ENCODE measurements at regions not wholly inside any gene's neighbourhood (a gene's known extent, or its start where the extent isn't known, plus 50 kb on each side); places are given as distances from the start of the nearest gene placed in this dataset.

DNA sequence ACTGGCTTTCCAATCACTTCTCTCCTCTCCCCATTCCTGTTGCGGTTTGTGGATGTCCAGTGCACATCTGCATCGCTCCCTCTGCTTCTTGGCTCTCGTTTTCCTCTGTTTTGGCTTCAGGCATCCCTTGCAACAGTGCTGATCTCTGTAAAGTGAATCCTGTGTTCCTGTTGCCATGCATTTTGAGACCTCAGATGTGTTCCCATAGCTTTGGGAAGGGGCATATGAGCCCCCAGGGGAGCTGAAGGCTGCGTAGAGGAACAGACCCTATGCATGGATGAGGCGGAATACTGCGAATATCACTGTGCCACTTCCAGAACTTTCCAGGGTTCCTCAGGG is 168.4 kb upstream of the HAAO start:
- TF ChIP-seq, protein P1, sequence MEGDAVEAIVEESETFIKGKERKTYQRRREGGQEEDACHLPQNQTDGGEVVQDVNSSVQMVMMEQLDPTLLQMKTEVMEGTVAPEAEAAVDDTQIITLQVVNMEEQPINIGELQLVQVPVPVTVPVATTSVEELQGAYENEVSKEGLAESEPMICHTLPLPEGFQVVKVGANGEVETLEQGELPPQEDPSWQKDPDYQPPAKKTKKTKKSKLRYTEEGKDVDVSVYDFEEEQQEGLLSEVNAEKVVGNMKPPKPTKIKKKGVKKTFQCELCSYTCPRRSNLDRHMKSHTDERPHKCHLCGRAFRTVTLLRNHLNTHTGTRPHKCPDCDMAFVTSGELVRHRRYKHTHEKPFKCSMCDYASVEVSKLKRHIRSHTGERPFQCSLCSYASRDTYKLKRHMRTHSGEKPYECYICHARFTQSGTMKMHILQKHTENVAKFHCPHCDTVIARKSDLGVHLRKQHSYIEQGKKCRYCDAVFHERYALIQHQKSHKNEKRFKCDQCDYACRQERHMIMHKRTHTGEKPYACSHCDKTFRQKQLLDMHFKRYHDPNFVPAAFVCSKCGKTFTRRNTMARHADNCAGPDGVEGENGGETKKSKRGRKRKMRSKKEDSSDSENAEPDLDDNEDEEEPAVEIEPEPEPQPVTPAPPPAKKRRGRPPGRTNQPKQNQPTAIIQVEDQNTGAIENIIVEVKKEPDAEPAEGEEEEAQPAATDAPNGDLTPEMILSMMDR (IDR thresholded peaks at IDR 0.05; ENCODE audit: control extremely low read depth, extremely low read depth, low read depth, missing control alignments), result no peak
- ChIA-PET POLR2A (no interaction called here), CTCF (interaction anchor here (2.1 kb wide), 1 partner anchor 14 kb away, joined by 6 read pairs; no protein-coding TSS in a partner anchor)
- no peak for DNase-seq (ENCODE audit: extremely low spot score)

DNA sequence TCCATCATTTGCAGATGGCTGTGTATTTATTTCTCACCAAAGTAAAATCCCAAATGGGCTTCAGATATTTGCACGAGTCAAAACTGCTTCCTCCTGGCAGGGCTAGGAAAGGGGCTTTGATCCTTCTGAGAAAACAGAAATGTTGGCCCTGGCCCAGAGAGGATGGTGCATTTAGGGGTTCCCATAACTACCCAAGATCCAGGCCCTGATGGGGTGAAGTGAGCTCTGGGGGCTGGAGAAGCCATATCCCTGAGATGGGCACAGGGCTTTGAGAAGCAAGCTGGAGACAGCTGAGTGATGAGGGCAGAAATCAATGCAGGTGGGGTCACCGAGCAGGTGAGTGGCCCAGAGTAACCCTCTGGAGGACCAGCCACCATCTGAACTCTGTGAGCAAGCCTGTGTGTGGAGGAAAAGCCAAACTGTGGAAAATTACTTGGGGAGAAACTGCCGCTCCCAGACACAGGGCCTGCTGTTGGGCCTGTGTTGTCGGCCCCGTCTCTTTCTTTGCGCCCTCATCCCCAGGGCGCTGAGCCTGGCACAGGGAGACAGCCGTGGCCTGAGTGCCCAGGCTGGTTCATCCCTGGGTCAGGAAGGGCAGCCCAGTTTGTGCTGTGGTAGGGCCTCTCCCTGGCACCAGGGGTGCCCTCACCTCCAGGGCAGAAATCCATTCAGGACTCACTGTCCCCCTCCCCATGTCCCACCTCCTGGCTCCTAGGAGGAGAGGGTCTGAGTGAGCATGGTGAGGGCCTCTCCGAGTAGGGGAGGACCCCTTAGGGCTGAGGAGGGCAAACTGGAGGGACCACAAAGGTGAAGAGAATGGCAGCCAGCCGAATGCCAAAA is 167.8 kb upstream of the HAAO start:
- CTCF ChIA-PET, result interaction anchor here (1.0 to 2.1 kb wide), 2 partner anchors 13 to 15 kb away, joined by 3 to 6 read pairs; no protein-coding TSS in a partner anchor
- POLR2A ChIA-PET, result no interaction called here
- DNase-seq (ENCODE audit: extremely low spot score), result no peak
- TF ChIP-seq, protein P1 (IDR thresholded peaks at IDR 0.05; ENCODE audit: control extremely low read depth, extremely low read depth, low read depth, missing control alignments), result no peak

DNA sequence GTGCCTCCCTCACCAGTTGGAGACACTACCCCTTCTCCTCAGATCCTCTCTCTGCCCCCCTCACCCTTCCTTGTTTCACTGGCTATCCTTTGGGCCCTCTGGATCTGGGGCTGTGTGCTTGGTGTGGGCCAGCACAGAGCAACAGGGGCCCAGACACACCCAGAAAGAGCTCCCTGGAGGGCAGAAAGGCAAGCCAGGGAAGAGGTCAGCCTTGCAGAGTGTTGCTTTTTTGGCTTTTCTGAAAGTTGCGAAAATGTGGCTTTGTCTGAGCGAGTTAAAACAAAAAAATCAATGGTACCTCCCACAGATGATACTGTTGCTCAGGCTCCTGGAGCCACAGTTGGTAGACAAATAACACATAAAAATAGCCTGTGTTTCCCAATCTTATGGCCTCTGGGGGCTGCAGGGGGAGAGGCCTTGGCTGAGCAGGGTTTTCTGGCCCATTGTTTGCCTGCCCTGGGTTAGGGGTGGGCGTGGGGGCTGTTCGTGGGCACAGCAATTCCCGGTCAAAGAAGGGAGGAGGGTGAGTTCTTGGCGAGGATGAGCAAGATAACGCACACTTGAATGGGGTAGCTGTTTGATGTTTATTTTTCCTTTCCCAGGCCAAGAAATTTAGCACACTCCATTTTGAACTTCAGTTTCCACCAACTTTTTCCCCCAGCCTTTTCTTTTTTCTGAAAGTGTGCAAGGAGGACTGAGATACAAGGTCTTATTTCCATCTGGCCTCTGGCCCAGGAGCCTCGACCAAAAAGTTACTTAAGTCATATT is 167.0 kb upstream of the HAAO start:
- no peak for DNase-seq (ENCODE audit: extremely low spot score)
- POLR2A ChIA-PET, result no interaction called here
- TF ChIP-seq, protein P1 (IDR thresholded peaks at IDR 0.05; ENCODE audit: control extremely low read depth, extremely low read depth, low read depth, missing control alignments), result no peak
- CTCF ChIA-PET, result interaction anchor here (1.0 to 2.1 kb wide), 2 partner anchors 12 to 16 kb away, joined by 3 to 6 read pairs; no protein-coding TSS in a partner anchor

DNA sequence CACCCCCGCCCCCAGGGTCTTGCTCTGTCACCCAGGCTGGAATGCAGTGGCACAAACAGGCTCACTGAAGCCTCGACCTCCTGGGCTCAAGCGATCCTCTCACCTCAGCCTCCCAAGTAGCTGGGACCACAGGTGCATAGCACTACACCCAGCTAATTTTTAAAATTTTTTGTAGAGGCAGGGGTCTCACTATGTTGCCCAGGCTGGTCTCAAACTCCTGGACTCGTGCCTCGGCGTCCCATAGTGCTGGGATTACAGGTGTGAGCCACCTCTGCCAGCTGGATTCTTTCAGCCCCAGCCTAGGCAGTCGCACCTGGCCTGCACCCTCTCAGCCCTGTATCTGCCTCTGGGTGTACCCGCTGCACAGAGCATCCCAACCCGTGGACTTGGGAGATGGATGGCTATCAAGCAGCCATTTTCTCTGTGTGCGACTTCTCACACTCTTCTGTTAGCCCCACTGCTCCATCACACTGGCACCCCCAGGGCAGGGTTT is 166.4 kb upstream of the HAAO start:
- no peak for DNase-seq (ENCODE audit: extremely low spot score)
- ChIA-PET CTCF (no interaction called here), POLR2A (no interaction called here)
- TF ChIP-seq, protein P1 (IDR thresholded peaks at IDR 0.05; ENCODE audit: control extremely low read depth, extremely low read depth, low read depth, missing control alignments), result no peak

DNA sequence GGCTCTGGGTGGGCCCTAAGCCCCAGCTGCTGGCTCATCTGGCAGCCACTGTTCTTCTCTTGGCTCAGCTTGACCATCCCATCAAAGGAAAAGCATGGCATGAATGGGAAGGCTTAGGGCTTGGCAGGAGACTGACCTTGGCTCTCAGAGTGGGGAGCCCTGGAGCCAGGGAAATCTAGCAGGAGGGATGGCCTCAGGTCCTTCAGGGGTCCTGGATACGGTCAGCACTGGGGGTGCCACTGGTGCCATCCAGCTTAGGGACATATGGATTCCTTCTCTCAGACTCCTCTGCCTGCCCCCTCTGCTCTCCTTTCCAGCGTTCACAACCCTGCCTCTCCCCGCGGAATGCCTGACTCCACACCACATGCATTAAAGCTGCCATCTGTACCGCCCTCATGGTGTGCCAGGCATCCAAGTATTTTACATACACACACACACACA is 165.5 kb upstream of the HAAO start:
- TF ChIP-seq, protein P1 (IDR thresholded peaks at IDR 0.05; ENCODE audit: control extremely low read depth, extremely low read depth, low read depth, missing control alignments), result no peak
- no peak for DNase-seq (ENCODE audit: extremely low spot score)
- ChIA-PET POLR2A (no interaction called here), CTCF (interaction anchor here (0.9 to 2.9 kb wide), 2 partner anchors 11 to 98 kb away, joined by 3 to 13 read pairs; no protein-coding TSS in a partner anchor)

DNA sequence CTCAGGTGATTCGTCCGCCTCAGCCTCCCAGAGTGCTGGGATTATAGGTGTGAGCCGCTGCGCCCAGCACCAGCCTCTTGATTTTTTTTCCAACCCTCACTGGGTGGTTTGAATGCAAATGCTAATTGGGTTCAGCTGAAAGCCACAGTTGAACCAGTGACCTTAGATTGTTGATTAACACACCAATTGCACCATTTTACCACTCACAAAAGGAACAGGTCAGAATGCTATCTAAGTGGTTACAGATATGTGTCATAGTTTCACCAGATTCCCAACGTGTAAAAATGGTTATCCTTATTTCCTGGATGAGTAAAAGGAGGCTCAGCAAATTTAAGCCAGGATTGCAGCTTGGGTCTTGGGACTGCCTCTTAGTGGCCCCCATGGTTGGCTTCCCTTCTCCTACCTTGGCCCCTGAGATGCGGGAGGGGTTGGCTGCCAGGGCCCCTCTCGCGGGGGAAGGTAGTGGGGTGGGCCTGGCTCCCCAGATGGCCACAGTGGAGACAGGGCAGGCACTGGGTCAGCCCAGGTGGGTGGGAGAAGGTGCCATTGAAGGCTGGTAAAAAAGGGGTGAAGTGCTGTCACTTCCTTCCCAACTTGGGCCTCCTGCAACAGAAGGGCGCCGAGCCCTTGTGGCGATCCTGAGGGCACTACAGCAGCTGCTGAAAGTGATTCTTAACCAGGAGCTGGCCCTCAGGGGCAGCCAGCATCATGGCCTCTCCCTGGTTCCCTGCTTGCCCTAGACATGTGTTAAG is 164.9 kb upstream of the HAAO start:
- TF ChIP-seq, protein P1 (IDR thresholded peaks at IDR 0.05; ENCODE audit: control extremely low read depth, extremely low read depth, low read depth, missing control alignments), result no peak
- ChIA-PET POLR2A (no interaction called here), CTCF (interaction anchor here (0.9 to 2.9 kb wide), 3 partner anchors 10 to 98 kb away, joined by 3 to 13 read pairs (median 3); no protein-coding TSS in a partner anchor)
- no peak for DNase-seq (ENCODE audit: extremely low spot score)

Data from GM10248 (cell line).